Activated CD4-positive, alpha-beta T cell treated with anti-CD3 and anti-CD28 coated beads for 48 hours (primary cell): ENCODE measurements at regions not wholly inside any gene's neighbourhood (a gene's known extent, or its start where the extent isn't known, plus 50 kb on each side); places are given as distances from the start of the nearest gene placed in this dataset.

Source experiments
- DNase-seq: peaks from one replicate; pipeline ENCODE4 v3.0.0-alpha.2; 2020

DNA sequence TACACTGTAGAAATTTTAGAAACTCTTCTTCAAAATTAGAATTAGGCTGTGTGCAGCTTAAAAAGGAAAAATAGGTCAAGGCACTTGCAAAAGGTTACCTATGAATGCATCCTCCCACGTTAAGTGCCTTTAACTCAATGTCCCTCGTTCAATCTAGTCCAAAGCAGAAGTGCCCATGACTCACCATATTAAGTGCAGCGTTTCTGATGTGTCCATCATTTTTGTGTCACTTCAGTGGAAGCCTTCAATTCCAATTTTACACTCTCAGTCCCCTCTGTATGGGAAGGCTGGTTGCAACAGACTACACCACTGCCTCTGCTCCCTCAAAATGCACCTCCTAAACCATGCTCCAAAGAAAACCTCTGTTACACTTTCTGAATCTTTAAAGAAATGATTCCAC lies 53.4 kb downstream of the FOXB1 start:
- DNase-seq: no peak

DNA sequence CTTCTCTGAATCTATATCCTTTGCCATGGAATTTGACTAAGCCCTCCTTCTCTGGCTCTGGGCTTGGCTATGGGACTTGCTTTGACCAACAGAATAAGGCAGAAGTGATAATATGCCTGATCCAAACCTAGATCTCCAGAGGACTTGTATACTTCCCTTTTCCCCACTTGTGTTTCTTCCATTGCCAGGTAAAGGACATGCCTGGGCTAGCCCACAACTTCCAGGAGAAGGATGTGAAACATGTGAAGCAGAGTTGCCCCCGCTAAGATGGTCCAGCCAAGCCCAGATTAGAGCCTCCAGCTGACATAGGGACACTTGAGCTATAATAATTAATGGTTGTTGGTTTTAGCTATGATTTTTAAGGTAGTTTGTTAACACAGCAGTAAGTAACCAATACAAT lies 55.1 kb downstream of the FOXB1 start:
- no peak for DNase-seq

DNA sequence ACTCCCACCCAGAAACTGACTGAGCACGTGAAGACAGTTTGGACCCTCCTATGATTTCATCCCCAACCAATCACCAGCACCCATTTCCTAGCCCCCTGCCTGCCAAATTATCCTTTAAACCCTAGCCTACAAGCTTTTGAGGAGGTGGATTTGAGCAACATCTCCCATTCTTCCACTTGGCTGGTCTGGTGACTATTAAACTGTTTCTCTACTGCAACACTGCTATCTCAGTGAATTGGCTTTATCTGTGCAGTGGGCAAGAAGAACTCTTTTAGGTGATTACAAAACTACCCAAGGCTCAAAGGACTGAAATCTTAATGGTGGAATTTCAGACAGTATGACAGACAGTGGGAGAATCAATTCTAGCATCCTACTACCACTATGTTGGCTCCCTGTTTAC lies 57.6 kb downstream of the FOXB1 start:
- no peak for DNase-seq

GRCh38 chr15:60062826-60063225 lies 58.7 kb downstream of the FOXB1 start:
- no peak for DNase-seq

- no peak for DNase-seq
These were observed 61.8 kb downstream of the FOXB1 start for GRCh38 chr15:60065951-60066350.

DNA sequence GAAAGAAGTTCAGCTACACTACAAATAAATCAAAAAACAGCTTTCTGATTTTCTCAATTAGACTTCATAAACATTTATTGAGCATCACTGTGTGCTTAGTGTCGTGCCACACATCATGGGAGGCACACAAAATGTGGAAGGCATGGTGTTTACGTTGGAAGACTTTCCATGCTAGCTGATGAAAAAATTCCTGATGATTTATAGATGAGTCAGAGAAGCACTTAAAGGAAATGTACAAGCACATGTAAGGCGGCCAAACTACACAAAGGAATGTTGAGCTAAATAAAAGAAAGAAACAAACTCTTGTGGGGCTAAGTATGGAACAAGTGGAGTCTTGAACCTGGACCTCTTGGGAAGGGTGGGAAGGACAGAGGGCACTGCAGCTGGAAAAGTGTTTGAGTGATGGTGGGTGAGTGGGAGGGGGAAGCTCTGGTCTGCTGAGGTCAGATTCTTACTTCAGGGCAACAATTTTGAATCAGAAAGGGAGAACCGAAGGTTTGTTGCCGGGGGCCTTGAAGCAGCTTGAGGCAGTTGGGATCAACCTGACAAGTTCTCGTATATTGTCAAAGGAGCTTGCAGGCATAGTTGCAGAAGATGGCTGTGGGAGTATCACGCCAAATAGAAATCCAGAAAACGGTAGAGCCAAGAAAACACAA lies 66.9 kb downstream of the FOXB1 start:
- no peak for DNase-seq

DNA sequence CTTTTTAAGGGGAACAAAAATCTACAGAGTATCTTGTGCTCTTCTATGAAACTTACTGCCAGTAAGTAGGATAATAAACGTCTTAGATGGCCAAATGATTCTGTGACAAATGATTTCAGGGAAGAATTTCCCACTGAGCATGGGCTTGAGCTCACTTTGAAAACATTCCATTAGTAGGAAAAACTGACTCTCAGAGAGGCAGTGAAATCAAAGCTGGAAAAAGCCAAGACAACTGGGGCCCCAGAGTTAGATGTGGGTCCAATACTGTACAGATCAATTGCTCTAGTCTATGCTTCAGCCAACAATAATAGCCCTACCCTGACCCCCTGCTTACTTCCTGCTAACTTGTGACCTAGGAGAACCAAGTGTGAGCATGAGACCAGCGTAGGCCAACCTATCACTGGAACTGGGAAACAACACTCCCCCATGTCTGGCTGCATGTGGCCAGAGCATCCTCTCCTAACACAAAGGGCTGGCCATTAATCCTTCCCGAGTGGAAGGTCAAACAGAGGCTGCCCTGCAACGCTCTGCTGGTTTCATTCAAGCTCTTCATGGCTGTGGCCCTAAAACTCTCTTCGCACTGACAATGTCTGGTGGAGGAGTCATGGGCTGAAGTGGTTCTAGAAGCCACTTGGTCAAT lies 68.8 kb downstream of the FOXB1 start:
- DNase-seq: no peak

GRCh38 chr15:60073466-60073840 lies 69.3 kb downstream of the FOXB1 start:
- DNase-seq: no peak

- no peak for DNase-seq
These were observed 70.2 kb downstream of the FOXB1 start for GRCh38 chr15:60074181-60074885.

GRCh38 chr15:60076045-60076444 lies 71.9 kb downstream of the FOXB1 start:
- DNase-seq: no peak

- DNase-seq: no peak
These were observed 72.6 kb downstream of the FOXB1 start for GRCh38 chr15:60076582-60077276.

- DNase-seq: peak; percentile 60
These were observed 73.7 kb downstream of the FOXB1 start for GRCh38 chr15:60077581-60078359.

DNA sequence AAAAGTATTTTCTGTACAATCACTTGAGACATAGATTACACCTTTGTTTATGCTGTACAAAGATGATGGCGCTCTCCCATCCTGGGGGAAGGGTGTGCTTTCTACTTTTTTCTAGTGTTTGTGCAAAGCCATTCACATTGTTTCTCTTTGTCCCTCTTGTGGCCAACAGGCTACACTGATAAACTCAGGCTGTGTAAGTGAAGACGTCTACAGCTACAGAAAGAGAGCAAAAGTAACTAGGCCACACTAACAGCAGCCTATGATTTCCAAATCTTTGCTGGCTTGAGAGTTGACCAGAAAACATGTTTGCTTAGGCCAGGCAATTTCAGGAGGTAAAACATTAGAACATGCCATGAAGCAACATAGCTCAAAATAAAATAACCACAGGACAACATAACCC lies 75.1 kb downstream of the FOXB1 start:
- DNase-seq: no peak

DNA sequence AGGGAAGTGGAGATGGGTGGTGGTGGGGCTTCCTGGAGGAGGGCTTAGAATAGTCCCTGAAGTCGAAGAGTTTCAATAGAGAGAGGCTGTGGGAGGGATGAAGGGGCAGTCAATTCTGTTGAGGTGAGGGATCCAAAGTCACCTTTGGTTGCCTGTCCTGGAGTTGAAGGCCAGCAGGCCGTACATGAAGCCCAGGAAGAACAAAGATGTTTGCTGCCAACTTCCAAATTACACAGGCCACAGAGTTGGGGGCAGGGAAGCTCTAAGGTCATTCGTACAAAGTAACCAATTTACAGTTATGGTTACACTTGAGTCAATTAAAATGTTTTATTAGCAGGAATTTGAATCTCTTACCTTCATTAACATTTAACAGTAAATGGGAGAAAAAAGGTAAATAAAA lies 77.9 kb downstream of the FOXB1 start:
- DNase-seq: no peak

DNA sequence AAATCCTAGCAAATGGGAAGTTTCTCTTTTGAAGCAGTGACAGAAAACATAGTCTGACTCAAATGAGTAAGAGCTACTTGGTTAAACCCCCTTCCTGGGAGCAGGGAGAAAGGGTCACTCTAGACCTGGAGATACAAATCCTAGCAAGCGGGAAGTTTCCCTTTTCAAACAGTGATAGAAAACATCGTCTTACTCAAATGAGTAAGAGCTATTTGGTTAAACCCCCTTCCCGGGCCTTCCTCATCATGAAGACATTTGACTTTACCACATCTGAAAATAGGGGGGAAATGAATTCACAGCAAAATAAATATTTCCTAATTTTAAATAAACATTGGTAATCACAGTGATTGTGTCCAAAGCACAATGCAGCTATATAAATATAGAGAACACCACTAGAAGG lies 79.2 kb downstream of the FOXB1 start:
- no peak for DNase-seq

- DNase-seq: no peak
These were observed 82.7 kb downstream of the FOXB1 start for GRCh38 chr15:60086681-60087429.

DNA sequence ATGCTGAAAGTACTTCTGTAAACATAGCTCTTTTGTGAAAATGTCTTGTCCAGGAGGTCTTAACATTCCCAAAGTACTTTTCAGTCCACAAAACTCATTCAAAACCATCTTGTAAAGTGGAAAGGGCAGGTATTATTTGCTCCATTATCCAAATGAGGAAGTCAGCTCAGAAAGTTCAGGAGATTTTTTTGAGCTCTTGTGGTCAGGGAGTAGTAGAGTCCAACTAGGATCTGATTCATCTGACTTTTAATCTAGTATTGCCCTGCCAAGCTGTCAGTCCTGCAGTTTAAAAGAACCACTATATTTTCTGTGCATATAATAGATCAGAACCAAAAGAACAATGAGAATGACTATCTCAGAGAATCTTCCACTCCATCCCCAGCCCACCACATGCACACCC lies 83.5 kb downstream of the FOXB1 start:
- DNase-seq: no peak

- no peak for DNase-seq
These were observed 86.6 kb downstream of the FOXB1 start for GRCh38 chr15:60090747-60091146.

DNA sequence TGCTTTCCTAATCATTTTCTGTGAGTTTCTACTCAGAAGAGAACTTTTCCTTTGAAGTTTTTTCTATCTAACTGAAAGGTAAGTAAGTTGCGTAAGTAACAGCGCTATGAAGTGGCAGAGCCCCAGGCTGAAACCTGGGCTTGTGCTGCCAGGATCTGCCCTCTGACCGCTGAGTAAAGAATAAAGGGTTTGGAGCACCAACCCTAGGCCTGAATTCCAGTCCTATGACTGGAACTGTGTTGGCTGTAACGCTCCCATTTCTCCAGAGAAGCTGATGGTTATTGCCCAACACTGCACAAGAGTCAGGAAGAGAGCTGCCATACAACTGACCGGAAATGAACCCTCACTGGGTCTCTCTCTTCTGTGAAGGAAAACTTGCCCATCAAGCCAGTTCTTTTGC lies 87.0 kb downstream of the FOXB1 start:
- DNase-seq: no peak

- DNase-seq: no peak
These were observed 87.8 kb downstream of the FOXB1 start for GRCh38 chr15:60091911-60092310.

GRCh38 chr15:60093273-60094067 lies 89.4 kb downstream of the FOXB1 start:
- no peak for DNase-seq
